ENCODE measurements at regions not wholly inside any gene's neighbourhood (a gene's known extent, or its start where the extent isn't known, plus 50 kb on each side); places are given as distances from the start of the nearest gene placed in this dataset.

GRCh38 chr9:7579351-7579750 is 220.2 kb downstream of the DMAC1 start:
- TF ChIP-seq CTCF (IDR thresholded peaks at IDR 0.05) = no peak
- H3K4me3 ChIP-seq (ENCODE audit: low read length) = no peak overlapping the region
- Mint-ChIP-seq H3K4me1 (no peaks in the 10 kb centered on the region), H3K27me3 (ENCODE audit: low read depth in 2 of 2) (peaks cover 4 to 12% of the 10 kb centered on the region in 2 donors), H3K9me3 (no peaks in the 10 kb centered on the region), H3K4me3 (no peak overlapping the region), H3K27ac (no peak overlapping the region), H3K36me3 (no peaks in the 10 kb centered on the region)
- intact Hi-C loops (cut with micrococcal nuclease) = loop anchor here (10.0 kb wide), 1 partner anchor 65 kb away; no protein-coding TSS in a partner anchor
- ATAC-seq (no peak), DNase-seq (no peak)
- no peak overlapping the region for H3K27ac ChIP-seq (ENCODE audit: low read length)
- 97% methylated on average over 1 of the region's 1 CpG for WGBS (ENCODE audit: insufficient coverage)
- no peaks in the 10 kb centered on the region for H3K4me1 ChIP-seq (ENCODE audit: control insufficient read depth, insufficient read depth, low read length)
- no peaks in the 10 kb centered on the region for H3K27me3 ChIP-seq (ENCODE audit: control insufficient read depth, insufficient read depth, low read length)
- H3K36me3 ChIP-seq (ENCODE audit: control insufficient read depth, insufficient read depth, low read length) = no peaks in the 10 kb centered on the region
- H3K9me3 ChIP-seq (ENCODE audit: control insufficient read depth, insufficient read depth, low read length) = no peaks in the 10 kb centered on the region

GRCh38 chr9:7578951-7579350 is 220.6 kb downstream of the DMAC1 start:
- no peak for TF ChIP-seq CTCF (IDR thresholded peaks at IDR 0.05)
- peaks cover 4 to 12% of the 10 kb centered on the region in 2 donors for H3K27me3 Mint-ChIP-seq (ENCODE audit: low read depth in 2 of 2)
- no peak overlapping the region for H3K27ac Mint-ChIP-seq
- H3K9me3 Mint-ChIP-seq = no peaks in the 10 kb centered on the region
- H3K4me3 Mint-ChIP-seq = no peak overlapping the region
- intact Hi-C loops (cut with micrococcal nuclease) = loop anchor here (10.0 kb wide), 1 partner anchor 64 kb away; no protein-coding TSS in a partner anchor
- H3K36me3 ChIP-seq (ENCODE audit: control insufficient read depth, insufficient read depth, low read length) = no peaks in the 10 kb centered on the region
- no peaks in the 10 kb centered on the region for H3K27me3 ChIP-seq (ENCODE audit: control insufficient read depth, insufficient read depth, low read length)
- ATAC-seq (no peak), DNase-seq (no peak)
- H3K4me3 ChIP-seq (ENCODE audit: low read length) = no peak overlapping the region
- WGBS (ENCODE audit: insufficient coverage) = 90% methylated on average over 3 of the region's 3 CpGs
- no peaks in the 10 kb centered on the region for H3K36me3 Mint-ChIP-seq
- no peaks in the 10 kb centered on the region for H3K4me1 Mint-ChIP-seq
- H3K9me3 ChIP-seq (ENCODE audit: control insufficient read depth, insufficient read depth, low read length) = no peaks in the 10 kb centered on the region
- no peaks in the 10 kb centered on the region for H3K4me1 ChIP-seq (ENCODE audit: control insufficient read depth, insufficient read depth, low read length)
- H3K27ac ChIP-seq (ENCODE audit: low read length) = no peak overlapping the region

DNA sequence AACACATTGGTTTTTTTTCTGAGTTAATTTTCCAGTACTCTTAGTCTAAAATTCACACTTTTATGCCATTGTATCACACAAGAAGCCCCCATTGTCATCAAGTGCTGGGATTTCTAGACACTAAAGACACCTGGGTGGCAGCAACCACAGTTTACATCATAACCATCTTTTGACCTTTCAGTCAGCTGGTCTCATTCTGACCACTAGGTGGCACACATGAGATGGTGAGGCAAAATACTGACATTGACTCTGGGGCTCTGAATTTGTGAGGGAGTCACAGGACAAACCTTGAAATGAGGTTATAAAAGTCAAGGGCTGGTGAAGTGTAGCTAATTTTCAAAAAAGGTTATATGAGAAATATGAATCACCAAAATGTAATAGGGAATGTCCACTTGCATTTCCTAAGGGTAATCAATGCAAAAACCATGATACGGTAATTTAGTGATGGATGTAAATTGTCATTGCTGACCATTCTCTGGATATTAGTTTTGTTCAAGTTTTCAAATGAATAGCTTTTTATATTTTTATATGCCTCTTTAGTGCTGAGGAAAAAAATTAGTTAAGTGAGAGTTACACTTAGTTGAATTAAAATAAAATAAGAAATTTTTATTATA is 229.4 kb downstream of the DMAC1 start:
- H3K27ac ChIP-seq (ENCODE audit: low read length) = no peak overlapping the region
- H3K36me3 Mint-ChIP-seq = no peaks in the 10 kb centered on the region
- no peak overlapping the region for H3K4me3 ChIP-seq (ENCODE audit: low read length)
- H3K9me3 ChIP-seq (ENCODE audit: control insufficient read depth, insufficient read depth, low read length) = no peaks in the 10 kb centered on the region
- H3K9me3 Mint-ChIP-seq = no peaks in the 10 kb centered on the region
- intact Hi-C loops (cut with micrococcal nuclease) = loop anchor here (10.0 kb wide), 1 partner anchor 55 kb away; no protein-coding TSS in a partner anchor
- no peaks in the 10 kb centered on the region for H3K27me3 ChIP-seq (ENCODE audit: control insufficient read depth, insufficient read depth, low read length)
- no peak overlapping the region for H3K4me3 Mint-ChIP-seq
- H3K4me1 Mint-ChIP-seq = peaks cover 0 to 3% of the 10 kb centered on the region in 2 donors
- no peaks in the 10 kb centered on the region for H3K36me3 ChIP-seq (ENCODE audit: control insufficient read depth, insufficient read depth, low read length)
- ATAC-seq = peak; percentile 69 to 88 (median 73)
- peak; percentile 93 for TF ChIP-seq CTCF (IDR thresholded peaks at IDR 0.05)
- DNase-seq = peak; percentile 25 to 83
- 88% methylated on average over 1 of the region's 1 CpG for WGBS (ENCODE audit: insufficient coverage)
- no peak overlapping the region for H3K27ac Mint-ChIP-seq
- no peaks in the 10 kb centered on the region for H3K4me1 ChIP-seq (ENCODE audit: control insufficient read depth, insufficient read depth, low read length)
- H3K27me3 Mint-ChIP-seq (ENCODE audit: low read depth in 2 of 2) = peaks cover 11 to 38% of the 10 kb centered on the region in 2 donors

GRCh38 chr9:7567687-7568086 is 231.9 kb downstream of the DMAC1 start:
- no peak for ATAC-seq
- no peak for DNase-seq
- H3K9me3 ChIP-seq (ENCODE audit: control insufficient read depth, insufficient read depth, low read length) = no peaks in the 10 kb centered on the region
- H3K36me3 ChIP-seq (ENCODE audit: control insufficient read depth, insufficient read depth, low read length) = no peaks in the 10 kb centered on the region
- no peak overlapping the region for H3K27ac ChIP-seq (ENCODE audit: low read length)
- no CpG with 5 or more reads among the region's 2 CpGs for WGBS (ENCODE audit: insufficient coverage)
- H3K4me3 Mint-ChIP-seq = no peak overlapping the region
- no peaks in the 10 kb centered on the region for H3K9me3 Mint-ChIP-seq
- intact Hi-C loops (cut with micrococcal nuclease) = no loop called here
- H3K4me3 ChIP-seq (ENCODE audit: low read length) = no peak overlapping the region
- peaks cover 0 to 3% of the 10 kb centered on the region in 2 donors for H3K4me1 Mint-ChIP-seq
- H3K36me3 Mint-ChIP-seq = no peaks in the 10 kb centered on the region
- H3K4me1 ChIP-seq (ENCODE audit: control insufficient read depth, insufficient read depth, low read length) = no peaks in the 10 kb centered on the region
- H3K27ac Mint-ChIP-seq = no peak overlapping the region
- peaks cover 13 to 39% of the 10 kb centered on the region in 2 donors for H3K27me3 Mint-ChIP-seq (ENCODE audit: low read depth in 2 of 2)
- no peaks in the 10 kb centered on the region for H3K27me3 ChIP-seq (ENCODE audit: control insufficient read depth, insufficient read depth, low read length)
- no peak for TF ChIP-seq CTCF (IDR thresholded peaks at IDR 0.05)
